ENCODE measurements at regions not wholly inside any gene's neighbourhood (a gene's known extent, or its start where the extent isn't known, plus 50 kb on each side); places are given as distances from the start of the nearest gene placed in this dataset.

DNA sequence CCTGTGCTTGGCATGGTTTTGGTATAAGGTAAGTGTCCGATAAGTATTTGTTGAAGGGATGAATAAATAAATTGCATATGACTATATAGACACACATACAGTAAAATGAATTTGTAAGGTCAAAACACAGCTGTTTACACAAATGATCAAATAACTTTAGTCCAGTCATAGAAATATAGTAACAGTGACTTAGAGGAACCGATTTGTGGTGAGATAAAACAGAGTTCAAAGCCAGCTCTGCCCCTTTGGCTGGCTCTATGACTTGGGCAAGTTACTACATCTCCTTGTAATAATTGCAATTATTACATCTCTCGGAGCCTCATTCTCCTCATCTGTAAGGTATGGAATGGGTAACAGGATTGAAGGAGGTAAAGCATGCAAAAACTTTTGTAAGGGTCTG, 384.0 kb downstream of the PLK2 start:
- Histone ChIP-seq H3K27me3 (ENCODE audit: control insufficient read depth in 1 of 2, insufficient read depth in 2 of 2, low read length in 1 of 2) (no peaks in the 10 kb centered on the region), H3K36me3 (ENCODE audit: control insufficient read depth in 1 of 2, insufficient read depth in 2 of 2, low read length in 1 of 2) (no peaks in the 10 kb centered on the region), H3K4me1 (ENCODE audit: control insufficient read depth in 1 of 2, insufficient read depth in 2 of 2, low read length in 2 of 2) (no peaks in the 10 kb centered on the region), H3K4me3 (ENCODE audit: low read length in 2 of 2) (no peak overlapping the region), H3K9me3 (ENCODE audit: control insufficient read depth, low read length) (no peaks in the 10 kb centered on the region), H3K27ac (ENCODE audit: low read depth in 1 of 2, low read length in 2 of 2) (no peak overlapping the region)
- ATAC-seq (ENCODE audit: low FRiP score) (no peak), DNase-seq (no peak)
- intact Hi-C loops (cut with DNase I): no loop called here
- WGBS, 2 donors: 82 to 88% methylated on average over 3 of the region's 3 CpGs

DNA sequence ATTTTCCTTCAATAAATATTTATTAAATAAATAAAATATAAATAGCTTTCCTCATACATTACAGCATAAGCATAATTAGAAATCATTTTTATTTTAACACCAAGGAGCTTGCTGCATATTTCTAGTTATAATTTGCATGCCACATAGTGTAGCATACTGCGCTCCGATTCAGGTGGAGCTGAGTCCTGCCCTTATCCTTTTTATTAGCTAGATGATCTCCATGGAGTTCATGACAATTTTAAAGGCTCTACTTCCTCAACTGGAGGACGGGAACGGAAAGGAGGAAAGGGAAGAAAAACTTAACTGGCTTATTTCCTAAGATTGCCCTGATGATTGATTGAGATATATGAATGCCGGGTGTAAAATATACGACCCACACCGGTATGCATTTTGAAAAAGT, 385.2 kb downstream of the PLK2 start:
- no peaks in the 10 kb centered on the region for H3K9me3 ChIP-seq (ENCODE audit: control insufficient read depth, low read length)
- no peak overlapping the region for H3K4me3 ChIP-seq (ENCODE audit: low read length in 2 of 2)
- no peaks in the 10 kb centered on the region for H3K36me3 ChIP-seq (ENCODE audit: control insufficient read depth in 1 of 2, insufficient read depth in 2 of 2, low read length in 1 of 2)
- H3K27me3 ChIP-seq (ENCODE audit: control insufficient read depth in 1 of 2, insufficient read depth in 2 of 2, low read length in 1 of 2): no peaks in the 10 kb centered on the region
- H3K27ac ChIP-seq (ENCODE audit: low read depth in 1 of 2, low read length in 2 of 2): no peak overlapping the region
- DNase-seq (no peak), ATAC-seq (ENCODE audit: low FRiP score) (no peak)
- intact Hi-C loops (cut with DNase I): no loop called here
- 71 to 77% methylated on average over 7 of the region's 7 CpGs for WGBS, 2 donors
- H3K4me1 ChIP-seq (ENCODE audit: control insufficient read depth in 1 of 2, insufficient read depth in 2 of 2, low read length in 2 of 2): no peaks in the 10 kb centered on the region

DNA sequence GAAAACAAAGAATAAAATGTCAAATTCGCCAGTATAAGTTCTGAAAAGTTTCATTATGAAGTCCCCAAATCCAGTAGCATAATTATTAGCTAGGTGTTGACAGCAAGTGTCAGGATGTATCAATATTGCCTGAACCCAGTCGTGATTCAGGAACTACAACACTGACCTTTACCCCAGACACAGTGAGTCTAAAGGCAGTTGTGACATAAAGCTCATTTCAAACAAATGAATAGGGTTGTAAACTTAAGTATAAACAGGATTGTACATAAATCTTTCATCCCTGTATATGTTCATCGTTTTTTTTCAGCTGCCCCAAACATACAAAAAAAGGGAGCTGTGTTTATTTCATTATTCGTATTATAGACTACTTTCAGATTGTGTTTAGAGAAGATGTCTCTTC, 385.7 kb downstream of the PLK2 start:
- Histone ChIP-seq H3K27ac (ENCODE audit: low read depth in 1 of 2, low read length in 2 of 2) (no peak overlapping the region), H3K4me3 (ENCODE audit: low read length in 2 of 2) (no peak overlapping the region), H3K9me3 (ENCODE audit: control insufficient read depth, low read length) (no peaks in the 10 kb centered on the region), H3K27me3 (ENCODE audit: control insufficient read depth in 1 of 2, insufficient read depth in 2 of 2, low read length in 1 of 2) (no peaks in the 10 kb centered on the region), H3K4me1 (ENCODE audit: control insufficient read depth in 1 of 2, insufficient read depth in 2 of 2, low read length in 2 of 2) (no peaks in the 10 kb centered on the region), H3K36me3 (ENCODE audit: control insufficient read depth in 1 of 2, insufficient read depth in 2 of 2, low read length in 1 of 2) (no peaks in the 10 kb centered on the region)
- no peak for ATAC-seq (ENCODE audit: low FRiP score)
- 81 to 84% methylated on average over 4 of the region's 4 CpGs for WGBS, 2 donors
- no peak for DNase-seq
- intact Hi-C loops (cut with DNase I): no loop called here

DNA sequence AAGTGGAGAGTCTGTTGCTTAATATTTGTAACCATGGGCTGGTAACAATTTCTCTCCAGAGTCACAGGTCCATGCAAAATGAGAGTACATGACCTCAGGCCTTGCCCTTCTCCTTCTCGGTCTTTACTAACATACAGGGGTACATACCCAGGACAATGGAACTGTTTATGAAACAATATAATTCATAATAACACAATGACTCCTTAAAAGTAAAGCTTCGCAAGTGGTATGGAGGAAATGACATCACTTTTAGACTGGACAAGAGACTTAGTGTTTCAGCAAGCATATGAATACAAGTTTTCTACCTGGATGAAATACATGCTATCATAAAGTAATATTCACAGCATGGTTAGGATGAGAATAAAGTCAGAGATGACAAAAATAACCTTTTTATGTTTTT, 386.6 kb downstream of the PLK2 start:
- intact Hi-C loops (cut with DNase I): no loop called here
- no peaks in the 10 kb centered on the region for H3K4me1 ChIP-seq (ENCODE audit: control insufficient read depth in 1 of 2, insufficient read depth in 2 of 2, low read length in 2 of 2)
- DNase-seq: no peak
- no peaks in the 10 kb centered on the region for H3K9me3 ChIP-seq (ENCODE audit: control insufficient read depth, low read length)
- 95% methylated on average over 2 of the region's 2 CpGs for WGBS, 2 donors
- no peaks in the 10 kb centered on the region for H3K36me3 ChIP-seq (ENCODE audit: control insufficient read depth in 1 of 2, insufficient read depth in 2 of 2, low read length in 1 of 2)
- H3K27ac ChIP-seq (ENCODE audit: low read depth in 1 of 2, low read length in 2 of 2): no peak overlapping the region
- H3K27me3 ChIP-seq (ENCODE audit: control insufficient read depth in 1 of 2, insufficient read depth in 2 of 2, low read length in 1 of 2): no peaks in the 10 kb centered on the region
- no peak for ATAC-seq (ENCODE audit: low FRiP score)
- no peak overlapping the region for H3K4me3 ChIP-seq (ENCODE audit: low read length in 2 of 2)

DNA sequence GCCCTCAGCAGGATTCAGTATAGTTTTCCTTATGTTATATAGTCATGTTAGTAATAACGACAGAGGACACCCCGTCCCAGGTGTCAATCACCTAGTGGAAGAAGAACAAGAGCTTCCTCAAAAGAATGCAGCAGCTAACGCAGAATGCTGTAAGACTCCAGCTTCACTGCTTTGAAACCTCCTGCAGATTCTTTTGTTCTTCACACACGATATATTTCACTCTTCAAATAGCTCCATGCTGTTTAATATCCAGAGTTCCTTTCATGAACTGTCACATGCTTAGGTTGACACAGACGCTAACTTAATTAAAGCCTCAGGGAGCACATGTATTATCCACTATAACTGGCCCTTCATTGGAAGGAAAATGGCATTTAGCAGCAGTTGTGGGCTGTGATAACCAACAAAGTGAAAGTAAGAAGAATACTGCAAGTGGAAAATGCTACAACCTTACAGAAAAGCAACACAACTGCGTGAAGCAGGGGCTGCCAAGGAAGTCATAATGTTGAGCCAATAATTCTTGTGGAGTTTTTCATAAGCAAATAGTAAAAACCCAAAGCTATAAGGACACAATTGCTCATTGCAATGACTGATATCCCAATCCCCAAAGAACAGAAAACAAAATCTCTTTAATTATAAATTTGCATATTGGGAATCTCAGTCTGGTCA, 387.5 kb downstream of the PLK2 start:
- H3K27ac ChIP-seq (ENCODE audit: low read depth in 1 of 2, low read length in 2 of 2): no peak overlapping the region
- H3K4me1 ChIP-seq (ENCODE audit: control insufficient read depth in 1 of 2, insufficient read depth in 2 of 2, low read length in 2 of 2): no peaks in the 10 kb centered on the region
- H3K36me3 ChIP-seq (ENCODE audit: control insufficient read depth in 1 of 2, insufficient read depth in 2 of 2, low read length in 1 of 2): no peaks in the 10 kb centered on the region
- intact Hi-C loops (cut with DNase I): no loop called here
- no peaks in the 10 kb centered on the region for H3K9me3 ChIP-seq (ENCODE audit: control insufficient read depth, low read length)
- ATAC-seq (ENCODE audit: low FRiP score): no peak
- no peaks in the 10 kb centered on the region for H3K27me3 ChIP-seq (ENCODE audit: control insufficient read depth in 1 of 2, insufficient read depth in 2 of 2, low read length in 1 of 2)
- no peak for DNase-seq
- H3K4me3 ChIP-seq (ENCODE audit: low read length in 2 of 2): no peak overlapping the region
- 27 to 36% methylated on average over 6 of the region's 6 CpGs for WGBS, 2 donors

DNA sequence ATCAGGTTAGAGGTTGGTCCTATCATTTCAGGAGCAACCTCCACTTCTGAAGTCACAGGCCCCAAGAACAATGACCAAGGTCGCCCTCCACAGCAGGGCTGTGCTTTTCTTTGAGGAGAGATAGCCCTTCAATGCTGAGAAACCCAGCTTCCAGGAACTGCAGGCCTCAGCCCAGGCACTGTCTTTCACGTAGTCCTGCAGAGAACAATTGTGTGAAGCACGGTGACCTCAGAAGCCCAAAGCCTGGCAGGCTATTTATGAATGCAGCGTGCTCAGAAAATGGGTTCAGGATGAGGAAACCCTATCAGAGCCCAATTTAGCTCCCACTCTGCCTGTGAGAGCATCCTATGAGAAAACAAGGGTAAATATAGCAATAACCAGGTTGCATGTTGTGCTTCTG, 388.3 kb downstream of the PLK2 start:
- no peaks in the 10 kb centered on the region for H3K4me1 ChIP-seq (ENCODE audit: control insufficient read depth in 1 of 2, insufficient read depth in 2 of 2, low read length in 2 of 2)
- DNase-seq: no peak
- peak; percentile 43 for ATAC-seq (ENCODE audit: low FRiP score)
- H3K27me3 ChIP-seq (ENCODE audit: control insufficient read depth in 1 of 2, insufficient read depth in 2 of 2, low read length in 1 of 2): no peaks in the 10 kb centered on the region
- H3K36me3 ChIP-seq (ENCODE audit: control insufficient read depth in 1 of 2, insufficient read depth in 2 of 2, low read length in 1 of 2): no peaks in the 10 kb centered on the region
- intact Hi-C loops (cut with DNase I): no loop called here
- no peaks in the 10 kb centered on the region for H3K9me3 ChIP-seq (ENCODE audit: control insufficient read depth, low read length)
- H3K27ac ChIP-seq (ENCODE audit: low read depth in 1 of 2, low read length in 2 of 2): no peak overlapping the region
- WGBS, 2 donors: 37 to 42% methylated on average over 4 of the region's 4 CpGs
- H3K4me3 ChIP-seq (ENCODE audit: low read length in 2 of 2): no peak overlapping the region

DNA sequence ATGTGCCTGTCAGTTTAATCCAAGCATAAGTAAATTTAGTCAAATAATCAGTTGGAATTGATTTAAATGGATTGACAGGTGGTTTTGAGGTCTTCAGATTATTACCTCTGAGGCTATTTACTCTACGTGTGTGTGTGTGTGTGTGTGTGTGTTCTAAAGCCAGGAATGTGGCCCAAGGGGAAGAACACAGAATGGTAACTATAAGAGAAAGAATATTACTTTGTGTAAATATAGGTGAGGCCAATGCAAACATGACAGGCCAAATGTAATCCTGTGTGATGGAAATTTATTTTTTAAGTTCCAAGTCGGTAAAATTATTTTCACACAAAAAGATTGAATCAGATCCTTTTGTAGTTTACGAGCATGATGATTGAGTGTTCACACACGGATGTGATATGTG, 390.0 kb downstream of the PLK2 start:
- H3K9me3 ChIP-seq (ENCODE audit: control insufficient read depth, low read length): no peaks in the 10 kb centered on the region
- ATAC-seq (ENCODE audit: low FRiP score) (no peak), DNase-seq (no peak)
- H3K4me3 ChIP-seq (ENCODE audit: low read length in 2 of 2): no peak overlapping the region
- no peaks in the 10 kb centered on the region for H3K27me3 ChIP-seq (ENCODE audit: control insufficient read depth in 1 of 2, insufficient read depth in 2 of 2, low read length in 1 of 2)
- no peaks in the 10 kb centered on the region for H3K36me3 ChIP-seq (ENCODE audit: control insufficient read depth in 1 of 2, insufficient read depth in 2 of 2, low read length in 1 of 2)
- H3K4me1 ChIP-seq (ENCODE audit: control insufficient read depth in 1 of 2, insufficient read depth in 2 of 2, low read length in 2 of 2): no peaks in the 10 kb centered on the region
- no peak overlapping the region for H3K27ac ChIP-seq (ENCODE audit: low read depth in 1 of 2, low read length in 2 of 2)
- WGBS, 2 donors: 55 to 58% methylated on average over 4 of the region's 4 CpGs
- intact Hi-C loops (cut with DNase I): no loop called here

DNA sequence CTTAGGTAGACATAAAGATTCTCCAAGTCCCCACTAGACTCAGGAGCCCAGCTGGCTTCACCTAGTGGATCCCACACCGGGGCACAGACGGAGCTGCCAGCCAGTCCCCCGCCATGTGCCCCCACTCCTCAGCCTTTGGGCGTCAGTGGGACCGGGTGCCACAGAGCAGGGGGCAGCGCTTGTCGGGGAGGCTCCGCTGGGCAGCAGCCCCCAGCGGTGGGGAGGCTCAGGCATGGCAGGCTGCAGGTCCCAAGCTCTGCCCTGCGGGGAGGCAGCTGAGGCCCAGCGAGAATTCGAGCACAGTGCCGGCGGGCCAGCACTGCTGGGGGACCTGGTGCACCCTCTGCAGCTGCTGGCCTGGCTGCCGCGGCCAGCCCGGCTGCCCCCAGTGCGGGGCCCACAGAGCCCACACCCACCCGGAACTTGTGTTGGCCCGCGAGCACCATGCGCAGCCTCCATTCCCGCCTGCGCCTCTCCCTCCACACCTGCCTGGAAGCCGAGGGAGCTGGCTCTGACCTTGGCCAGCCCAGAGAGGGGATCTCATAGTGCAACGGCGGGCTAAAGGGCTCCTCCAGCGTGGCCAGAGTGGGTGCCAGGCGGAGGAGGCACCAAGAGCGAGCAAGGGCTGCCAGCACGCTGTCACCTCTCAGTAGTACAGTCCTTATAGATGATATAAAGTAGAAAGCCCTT, 390.7 kb downstream of the PLK2 start:
- no peak for ATAC-seq (ENCODE audit: low FRiP score)
- no peak overlapping the region for H3K4me3 ChIP-seq (ENCODE audit: low read length in 2 of 2)
- no peaks in the 10 kb centered on the region for H3K27me3 ChIP-seq (ENCODE audit: control insufficient read depth in 1 of 2, insufficient read depth in 2 of 2, low read length in 1 of 2)
- no peak overlapping the region for H3K27ac ChIP-seq (ENCODE audit: low read depth in 1 of 2, low read length in 2 of 2)
- no peaks in the 10 kb centered on the region for H3K9me3 ChIP-seq (ENCODE audit: control insufficient read depth, low read length)
- DNase-seq: no peak
- intact Hi-C loops (cut with DNase I): no loop called here
- no peaks in the 10 kb centered on the region for H3K36me3 ChIP-seq (ENCODE audit: control insufficient read depth in 1 of 2, insufficient read depth in 2 of 2, low read length in 1 of 2)
- H3K4me1 ChIP-seq (ENCODE audit: control insufficient read depth in 1 of 2, insufficient read depth in 2 of 2, low read length in 2 of 2): no peaks in the 10 kb centered on the region
- 91 to 92% methylated on average over 31 of the region's 31 CpGs for WGBS, 2 donors

DNA sequence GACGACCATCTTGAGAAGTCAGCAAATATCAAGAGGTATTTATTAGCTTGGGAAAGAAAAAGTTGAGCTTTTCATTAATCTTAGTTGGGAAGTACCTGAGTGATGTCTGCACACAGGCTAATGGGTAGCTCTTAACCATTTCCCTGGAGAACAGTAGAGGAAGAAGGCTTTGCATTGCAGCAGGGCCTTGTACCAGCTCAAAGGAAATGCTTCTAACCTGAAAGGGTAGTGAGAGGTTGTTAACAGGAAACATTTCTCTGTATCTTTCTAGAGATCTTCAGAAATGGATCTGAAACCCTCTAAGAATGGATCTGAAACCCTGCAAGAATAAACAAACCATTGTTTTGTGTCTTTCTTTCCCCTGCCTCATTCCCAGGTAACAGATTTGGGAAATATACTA, 393.3 kb downstream of the PLK2 start:
- Histone ChIP-seq H3K27me3 (ENCODE audit: control insufficient read depth in 1 of 2, insufficient read depth in 2 of 2, low read length in 1 of 2) (no peaks in the 10 kb centered on the region), H3K27ac (ENCODE audit: low read depth in 1 of 2, low read length in 2 of 2) (no peak overlapping the region), H3K36me3 (ENCODE audit: control insufficient read depth in 1 of 2, insufficient read depth in 2 of 2, low read length in 1 of 2) (no peaks in the 10 kb centered on the region), H3K9me3 (ENCODE audit: control insufficient read depth, low read length) (no peaks in the 10 kb centered on the region), H3K4me1 (ENCODE audit: control insufficient read depth in 1 of 2, insufficient read depth in 2 of 2, low read length in 2 of 2) (no peaks in the 10 kb centered on the region), H3K4me3 (ENCODE audit: low read length in 2 of 2) (no peak overlapping the region)
- 89 to 96% methylated on average over 1 of the region's 1 CpG for WGBS, 2 donors
- no peak for DNase-seq
- intact Hi-C loops (cut with DNase I): no loop called here
- no peak for ATAC-seq (ENCODE audit: low FRiP score)

All from aorta (tissue), 5 donors.